Posterior cingulate gyrus (tissue), 11 donors: ENCODE measurements at regions not wholly inside any gene's neighbourhood (a gene's known extent, or its start where the extent isn't known, plus 50 kb on each side); places are given as distances from the start of the nearest gene placed in this dataset.
"Not testable (repeated sequence)": the region's sequence is repeated elsewhere in the genome, so short reads cannot be mapped to it uniquely, and the experiment has no call there.

Experiments
- DNase-seq, 10 donors: peaks; one replicate each; pipeline versions ENCODE4 v3.0.0 to v3.0.0-alpha.2; 2020 to 2021; ENCODE audit warnings: mixed read lengths in 3 of 10
- intact Hi-C: fragments of 100-400 bp; cut with DNase I; formaldehyde crosslinking; loops from one replicate; pipeline ENCODE4 v1.15.1; 2023

DNA sequence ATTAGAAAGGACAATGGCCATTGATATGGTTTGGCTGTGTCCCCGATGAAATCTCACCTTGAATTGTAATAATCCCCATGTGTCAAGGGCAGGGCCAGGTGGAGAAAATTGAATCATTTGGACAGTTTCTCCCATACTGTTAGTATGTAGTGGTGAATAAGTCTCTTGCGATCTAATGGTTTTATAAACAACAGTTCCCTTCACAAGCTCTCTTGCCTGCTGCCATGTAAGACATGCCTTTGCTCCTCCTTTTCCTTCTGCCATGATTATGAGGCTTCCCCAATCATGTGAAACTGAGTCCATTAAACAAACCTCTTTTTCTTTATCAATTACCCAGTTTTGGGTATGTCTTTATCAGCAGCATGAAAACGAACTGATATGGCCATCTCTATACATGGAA is 302.7 kb downstream of the SFMBT2 start:
- intact Hi-C loops: no loop called here
- DNase-seq: no peak

- intact Hi-C loops: no loop called here
- no peak for DNase-seq
These were observed 303.5 kb downstream of the SFMBT2 start for GRCh38 chr10:7107285-7107684.

DNA sequence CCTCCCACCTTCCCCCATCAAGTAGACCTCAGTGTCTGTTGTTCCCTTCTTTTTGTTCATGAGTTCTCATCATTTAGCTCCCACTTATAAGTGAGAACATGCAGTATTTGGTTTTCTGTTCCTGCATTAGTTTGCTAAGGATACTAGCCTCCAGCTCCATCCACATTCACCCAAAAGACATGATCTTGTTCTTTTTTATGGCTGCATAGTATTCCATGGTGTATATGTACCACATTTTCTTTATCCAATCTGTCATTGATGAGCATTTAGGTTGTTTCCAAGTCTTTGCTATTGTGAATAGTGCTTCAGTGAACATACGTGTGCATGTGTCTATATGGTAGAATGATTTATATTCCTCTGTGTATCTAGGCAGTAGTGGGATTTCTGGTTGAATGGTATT is 306.5 kb downstream of the SFMBT2 start:
- DNase-seq, intact Hi-C loops: not testable (repeated sequence)

DNA sequence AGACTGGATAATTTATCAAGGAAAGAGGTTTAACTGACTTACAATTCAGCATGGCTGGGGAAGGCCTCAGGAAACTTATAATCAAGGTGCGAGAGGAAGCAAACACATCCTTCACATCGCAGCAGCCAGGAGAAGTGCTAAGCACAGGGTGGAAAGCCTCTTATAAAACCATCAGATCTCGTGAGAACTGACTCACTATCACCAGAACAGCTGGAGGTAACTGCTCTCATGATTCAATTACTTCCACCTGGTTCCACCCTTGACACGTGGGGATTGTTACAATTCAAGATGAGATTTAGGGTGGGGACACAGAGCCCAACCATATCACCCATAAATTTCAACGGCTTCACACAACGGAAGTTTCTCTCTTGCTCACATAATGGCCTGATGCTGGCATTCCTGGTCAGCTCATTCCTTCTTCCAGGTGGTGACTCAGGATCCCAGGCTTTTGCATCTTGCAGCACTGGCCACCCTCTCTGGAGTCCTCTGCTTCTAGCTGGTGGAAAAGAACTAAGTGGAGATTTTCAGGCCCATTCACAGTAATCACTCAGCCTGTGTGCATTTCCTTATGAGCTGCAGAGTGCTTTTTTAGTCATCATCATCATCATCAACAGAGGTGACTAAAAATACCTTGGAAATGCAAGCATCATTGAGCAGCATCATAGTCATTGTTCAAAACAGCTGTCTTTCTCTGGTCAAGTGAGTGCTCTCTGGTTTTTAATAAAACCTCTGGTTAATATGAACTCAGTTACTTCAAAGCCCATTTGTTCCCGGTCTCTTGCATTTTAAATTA is 308.1 kb downstream of the SFMBT2 start:
- no peak for DNase-seq
- intact Hi-C loops: no loop called here

GRCh38 chr10:7102084-7102483 is 308.8 kb downstream of the SFMBT2 start:
- intact Hi-C loops: no loop called here
- no peak for DNase-seq

- intact Hi-C loops: no loop called here
These were observed 309.4 kb downstream of the SFMBT2 start for GRCh38 chr10:7101451-7101850.

GRCh38 chr10:7100032-7100702 is 310.7 kb downstream of the SFMBT2 start:
- DNase-seq: no peak
- intact Hi-C loops: no loop called here

More at GRCh38 chr10:7101451-7101850, 309.4 kb downstream of the SFMBT2 start:
- no peak for DNase-seq

GRCh38 chr10:7098160-7098762 is 312.6 kb downstream of the SFMBT2 start:
- no peak for DNase-seq
- intact Hi-C loops: no loop called here

DNA sequence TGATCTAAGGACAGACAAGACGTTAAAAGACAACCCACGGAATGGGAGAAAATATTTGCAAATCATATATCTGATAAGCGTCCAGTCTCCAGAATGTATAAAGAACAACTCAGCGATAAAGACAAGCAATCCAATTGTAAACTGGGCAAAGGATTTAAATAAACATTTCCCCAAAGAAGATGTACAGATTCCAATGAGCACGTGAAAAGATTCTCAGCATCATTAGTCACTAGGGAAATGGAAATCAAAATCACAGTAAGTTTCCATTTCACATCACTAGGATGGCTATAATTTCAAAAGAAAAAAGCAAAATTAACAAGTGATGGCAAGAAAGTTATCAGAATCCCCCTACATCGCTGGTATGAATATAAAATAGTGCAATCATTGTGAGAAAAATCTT is 316.1 kb downstream of the SFMBT2 start:
- intact Hi-C loops: no loop called here
- no peak for DNase-seq

- no peak for DNase-seq
- intact Hi-C loops: no loop called here
These were observed 317.5 kb downstream of the SFMBT2 start for GRCh38 chr10:7093368-7093767.

DNA sequence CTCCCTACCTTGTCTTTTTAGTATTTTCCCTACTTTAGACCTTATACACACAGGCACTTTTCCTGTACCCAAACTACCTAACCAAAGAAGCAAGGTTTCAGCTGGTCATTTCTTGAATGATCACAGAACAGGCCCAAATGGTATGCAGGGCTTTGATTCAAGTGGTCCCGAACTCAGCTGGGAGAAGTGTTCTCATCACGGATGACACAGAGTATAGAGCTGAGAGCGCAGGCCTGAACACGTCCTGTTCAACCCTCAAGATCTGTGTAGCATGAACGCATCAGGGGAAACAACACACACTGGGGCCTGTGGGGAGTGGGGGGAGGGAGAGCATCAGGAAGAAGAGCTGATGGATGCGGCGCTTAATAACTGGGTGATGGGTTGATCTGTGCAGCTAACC is 318.2 kb downstream of the SFMBT2 start:
- DNase-seq: no peak
- intact Hi-C loops: no loop called here

GRCh38 chr10:7090529-7090928 is 320.3 kb downstream of the SFMBT2 start:
- no peak for DNase-seq
- intact Hi-C loops: no loop called here

- intact Hi-C loops: no loop called here
- peak in 1 of 10 donors; percentile 16 for DNase-seq
These were observed 324.8 kb downstream of the SFMBT2 start for GRCh38 chr10:7085913-7086589.

- DNase-seq: peak in 3 of 10 donors; percentile 20 to 56 (median 22)
- intact Hi-C loops: no loop called here
These were observed 325.5 kb downstream of the SFMBT2 start for GRCh38 chr10:7085147-7085912.

DNA sequence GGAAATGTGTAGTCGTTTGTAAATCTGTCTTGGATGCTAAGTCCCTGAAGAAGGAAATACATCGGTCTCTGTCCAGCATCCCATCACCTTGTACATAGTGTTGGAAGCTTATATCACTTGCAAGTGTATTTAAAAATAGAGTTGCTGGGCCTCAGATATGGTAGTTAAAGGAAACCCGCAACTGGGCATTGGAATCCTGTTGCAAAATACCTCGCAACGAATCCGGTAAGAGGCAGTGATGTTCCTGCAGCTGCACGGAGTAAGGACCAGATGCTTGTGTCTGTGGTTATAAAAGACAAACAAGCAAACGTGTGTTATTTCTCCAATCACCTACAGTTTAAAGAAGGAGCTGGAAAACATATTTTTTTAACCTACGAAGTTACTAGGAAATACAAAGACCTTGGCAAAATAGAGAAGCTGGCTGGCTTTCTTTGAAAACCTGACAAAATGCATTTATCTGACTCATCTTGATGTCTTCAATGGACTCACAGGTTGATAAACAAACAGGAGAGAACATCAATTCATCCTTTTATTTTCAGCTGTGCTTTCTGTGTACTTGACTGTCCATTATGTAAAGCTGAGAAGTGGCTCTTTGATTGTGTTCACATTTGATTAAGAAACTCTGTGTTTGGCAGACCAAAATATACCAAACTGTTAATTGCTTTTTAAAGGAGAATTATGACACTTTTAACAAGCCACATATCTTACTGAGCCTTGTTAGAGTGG is 326.4 kb downstream of the SFMBT2 start:
- intact Hi-C loops: no loop called here
- no peak for DNase-seq

DNA sequence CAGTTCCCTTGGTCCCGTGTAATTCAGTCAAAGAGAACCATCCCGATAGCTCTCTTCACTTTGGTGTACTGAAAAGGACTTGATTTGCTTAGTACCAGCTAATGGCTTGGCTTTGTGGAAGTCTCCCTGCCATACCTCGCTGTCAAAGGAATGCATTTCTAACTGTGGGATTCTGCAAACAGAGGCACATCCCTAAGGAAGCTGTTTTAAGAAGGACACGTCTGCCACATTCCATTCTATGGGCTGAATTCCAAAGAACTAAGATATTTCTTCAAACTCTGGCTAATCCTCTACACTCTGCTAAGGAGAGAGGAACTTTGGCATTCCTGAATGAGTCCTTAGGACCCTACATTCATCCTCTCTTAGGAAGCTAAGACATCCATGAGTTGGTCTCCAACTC is 327.9 kb downstream of the SFMBT2 start:
- no peak for DNase-seq
- intact Hi-C loops: no loop called here

DNA sequence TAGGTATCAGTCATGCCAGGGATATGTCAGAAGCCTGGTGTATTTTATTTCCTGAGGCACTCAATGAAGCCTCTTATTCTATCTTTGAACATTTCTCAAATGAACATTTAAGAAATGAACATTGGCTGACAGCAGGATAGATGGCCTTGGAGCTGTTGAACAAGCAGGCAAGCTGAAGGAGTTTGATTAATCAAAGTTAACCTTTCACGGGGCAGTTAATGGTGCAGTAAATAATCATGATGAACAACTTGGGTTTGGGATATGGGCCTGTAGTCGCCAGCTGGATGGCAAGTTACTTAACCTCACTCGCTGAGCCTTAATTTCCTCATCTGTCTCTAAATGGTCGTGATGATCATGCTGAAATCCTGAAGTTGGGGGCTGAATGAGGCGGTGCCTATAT is 333.0 kb downstream of the SFMBT2 start:
- DNase-seq: no peak
- intact Hi-C loops: no loop called here

DNA sequence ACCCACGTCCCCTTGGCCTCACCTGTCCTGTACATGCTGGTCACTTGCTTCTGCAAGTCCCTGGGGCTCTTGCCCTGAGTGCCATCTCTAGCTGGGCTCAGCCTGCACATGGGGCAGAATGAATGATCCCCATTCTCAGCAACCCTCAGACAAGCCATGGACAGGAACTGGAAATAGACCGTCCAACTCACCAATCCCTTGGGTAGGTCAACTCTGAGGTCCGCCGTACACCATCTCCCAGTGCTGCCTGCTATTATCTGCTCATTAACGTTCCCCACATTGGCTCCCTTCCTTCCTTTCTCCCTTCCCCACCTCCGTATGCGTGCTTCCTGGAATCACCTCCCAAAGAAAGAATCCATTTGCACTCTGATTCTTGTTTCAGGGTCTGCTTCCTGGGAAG is 335.0 kb downstream of the SFMBT2 start:
- intact Hi-C loops: no loop called here
- no peak for DNase-seq

GRCh38 chr10:7075110-7075509 is 335.7 kb downstream of the SFMBT2 start:
- DNase-seq: no peak
- intact Hi-C loops: no loop called here

GRCh38 chr10:7071421-7071820 is 339.4 kb downstream of the SFMBT2 start:
- intact Hi-C loops: no loop called here
- no peak for DNase-seq
